PC-3 (cell line): ENCODE measurements at regions not wholly inside any gene's neighbourhood (a gene's known extent, or its start where the extent isn't known, plus 50 kb on each side); places are given as distances from the start of the nearest gene placed in this dataset.

Experiments
- CTCF ChIP-seq: fragments of 300-600 bp; sonication (generic); conservative IDR thresholded peaks from 2 replicates; pipeline ENCODE4 v1.5.1; 2017; ENCODE audit warnings: antibody characterized with exemption, low read depth, mild to moderate bottlenecking, low read length
- EZH2 ChIP-seq: fragments of 300-600 bp; sonication (generic); IDR thresholded peaks from one replicate; pipeline ENCODE4 v1.6.1; 2017; ENCODE audit warnings: antibody characterized with exemption, mild to moderate bottlenecking, low read length; ENCODE audit not compliant: unreplicated experiment
- EZH2phosphoT487 ChIP-seq: fragments of 300-600 bp; sonication (generic); IDR thresholded peaks from 2 replicates; pipeline ENCODE4 v1.6.1; 2018; ENCODE audit warnings: mild to moderate bottlenecking, antibody characterized with exemption, low read length, borderline replicate concordance

GRCh38 chr3:3927965-3928364 is 128.7 kb downstream of the LRRN1 start:
- no peak for TF ChIP-seq CTCF
- no peak for TF ChIP-seq EZH2phosphoT487
- no peak for TF ChIP-seq EZH2
